HepG2 (cell line): ENCODE measurements at regions not wholly inside any gene's neighbourhood (a gene's known extent, or its start where the extent isn't known, plus 50 kb on each side); places are given as distances from the start of the nearest gene placed in this dataset.

ENCODE experiments used
- ATAC-seq: fragments of 200-7000 bp; cut with Tn5 transposase; 3 replicates; pipeline ENCODE4 v1.9.1; 2020; ENCODE audit warnings: mild to moderate bottlenecking, moderate library complexity
- BruUV-seq: library from RNA; stranded (reverse); fragments of 400-500 nt; replicated peaks from 2 replicates; lab custom pipeline; 2021; lab: Mats Ljungman, UMichigan
- CTCF ChIA-PET: fragments of 300-600 bp; formaldehyde crosslinking; extraction: SDS; loops from one replicate; lab custom pipeline; 2021; ENCODE audit warnings: low total read pairs, inconsistent platforms, low intra/inter-chr PET ratio; lab: Yijun Ruan, JAX
- POLR2A ChIA-PET: fragments of 350-600 bp; sonication (Branson Sonifier 250); formaldehyde crosslinking; loops from one replicate; lab custom pipeline; 2020; ENCODE audit warnings: antibody characterized with exemption, inconsistent platforms; lab: Yijun Ruan, JAX
- DNase-seq: peaks from one replicate; pipeline ENCODE4 v3.0.0-alpha.2; 2015; ENCODE audit warnings: low spot score
- FAIRE-seq: peaks from 3 replicates; lab custom pipeline; 2011; peaks lifted over from hg19 to GRCh38; lab: Jason Lieb, UNC
- H2AFZ ChIP-seq: one replicate; pipeline ENCODE4 v1.6.1; 2011; ENCODE audit warnings: low read length, inconsistent platforms
- H3K27ac ChIP-seq: fragments of 300-600 bp; 3 replicates; pipeline ENCODE4 v1.8.0; 2011; ENCODE audit warnings: mixed run types, mild to moderate bottlenecking, mixed read lengths, low read length, inconsistent platforms; ENCODE audit not compliant: insufficient read depth; ENCODE audit errors: extremely low read length
- H3K27me3 ChIP-seq, 2 experiments: fragments of 200-600 bp in 1 of 2; 2 replicates in 1 of 2; 3 replicates in 1 of 2; pipeline versions ENCODE4 v1.6.0 to v1.8.0; 2011; ENCODE audit warnings: low read length in 2 of 2, mild to moderate bottlenecking in 2 of 2, moderate library complexity in 2 of 2, inconsistent platforms in 1 of 2; ENCODE audit not compliant: insufficient read depth in 2 of 2, control insufficient read depth in 1 of 2
- H3K36me3 ChIP-seq, 2 experiments: fragments of 200-600 bp in 1 of 2; replicated peaks in 1 of 2; 2 replicates in 1 of 2; 3 replicates in 1 of 2; pipeline versions ENCODE4 v1.5.1 to v1.8.0; 2011; ENCODE audit warnings: low read length in 2 of 2, inconsistent platforms in 1 of 2; ENCODE audit not compliant: insufficient read depth in 2 of 2, control insufficient read depth in 1 of 2
- H3K4me1 ChIP-seq: 2 replicates; pipeline ENCODE4 v1.5.1; 2012; ENCODE audit warnings: low read length, inconsistent platforms; ENCODE audit not compliant: insufficient read depth
- H3K4me2 ChIP-seq: 2 replicates; pipeline ENCODE4 v1.6.0; 2011; ENCODE audit warnings: low read depth, low read length, inconsistent platforms
- H3K4me3 ChIP-seq, 3 experiments: fragments of 200-600 bp in 1 of 3; sonication (generic), shearing (Covaris generic) in 1 of 3; replicated peaks in 1 of 3; 2 replicates each; pipeline ENCODE4 v1.5.1; 2011 to 2016; ENCODE audit warnings: low read length in 3 of 3, inconsistent platforms in 2 of 3, low read depth in 2 of 3, mild to moderate bottlenecking in 2 of 3, control low read depth in 1 of 3, mixed read lengths in 1 of 3; ENCODE audit not compliant: insufficient read depth in 1 of 3
- H3K79me2 ChIP-seq: one replicate; pipeline ENCODE4 v1.6.1; 2011; ENCODE audit warnings: low read length, inconsistent platforms; ENCODE audit not compliant: insufficient read depth
- H3K9ac ChIP-seq: 2 replicates; pipeline ENCODE4 v1.6.0; 2011; ENCODE audit warnings: mild to moderate bottlenecking, low read depth, low read length, inconsistent platforms; ENCODE audit not compliant: insufficient read depth
- H3K9me3 ChIP-seq: 2 replicates; pipeline ENCODE4 v1.5.1; 2012; ENCODE audit warnings: mild to moderate bottlenecking, low read length
- H4K20me1 ChIP-seq: 2 replicates; pipeline ENCODE4 v1.6.0; 2011; ENCODE audit warnings: inconsistent platforms, mild to moderate bottlenecking, low read length, moderate library complexity; ENCODE audit not compliant: insufficient read depth
- CENPX ChIP-seq: sonication (generic); formaldehyde crosslinking; IDR thresholded peaks from 2 replicates; pipeline ENCODE4 v1.9.0; 2021; ENCODE audit warnings: mild to moderate bottlenecking, missing genetic modification reagents, moderate library complexity
- ELF4 ChIP-seq: sonication (generic); formaldehyde crosslinking; IDR thresholded peaks from 2 replicates; pipeline ENCODE4 v1.5.0; 2020; ENCODE audit warnings: missing genetic modification reagents, mild to moderate bottlenecking, moderate library complexity, borderline replicate concordance
- HNF4A ChIP-seq: sonication (generic); formaldehyde crosslinking; IDR thresholded peaks from 2 replicates; pipeline ENCODE4 v1.4.0; 2020; ENCODE audit warnings: missing genetic modification reagents
- SMYD3 ChIP-seq: sonication (generic); formaldehyde crosslinking; IDR thresholded peaks from 2 replicates; pipeline ENCODE4 v1.8.1; 2023; ENCODE audit warnings: mild to moderate bottlenecking, missing genetic modification reagents
- THAP7 ChIP-seq: sonication (generic); formaldehyde crosslinking; IDR thresholded peaks from 2 replicates; pipeline ENCODE4 v1.8.1; 2023; ENCODE audit warnings: mild to moderate bottlenecking, missing genetic modification reagents
- ZKSCAN8 ChIP-seq: IDR thresholded peaks from 2 replicates; pipeline ENCODE4 v1.6.1; 2016; ENCODE audit warnings: borderline replicate concordance, missing genetic modification reagents, missing compliant biosample characterization
- ZNF142 ChIP-seq: sonication (generic); formaldehyde crosslinking; IDR thresholded peaks from 2 replicates; pipeline ENCODE4 v1.4.0; 2020; ENCODE audit warnings: missing genetic modification reagents
- ZNF737 ChIP-seq: sonication (generic); formaldehyde crosslinking; IDR thresholded peaks from 2 replicates; pipeline ENCODE4 v1.5.0; 2020; ENCODE audit warnings: missing genetic modification reagents, mild to moderate bottlenecking, borderline replicate concordance
- WGBS: methylation state at CpG from one replicate; pipeline ENCODE4 v1.1.6; 2017; ENCODE audit warnings: low lambda C conversion rate; 5-methylcytosine and 5-hydroxymethylcytosine counted together
- in situ Hi-C: cut with HindIII; loops from 2 replicates; pipeline ENCODE4 v1.10.0; 2017; ENCODE audit warnings: low pct_unique_long_range_greater_than_20kb; ENCODE audit not compliant: extremely low pct_ligation_motif_present
- intact Hi-C: fragments of 100-400 bp; cut with micrococcal nuclease; formaldehyde crosslinking; loops from one replicate; pipeline ENCODE4 v1.10.0; 2022; ENCODE audit not compliant: unreplicated experiment

- ATAC-seq = no peak
- in situ Hi-C loops = no loop called here
- CTCF ChIA-PET = no interaction called here
- Histone ChIP-seq H3K4me3 (no peak overlapping the region), H3K9me3 (no peaks in the 10 kb centered on the region), H3K27me3 (peaks cover 4 to 47% of the 10 kb centered on the region in 2 experiments; a peak in 3 of 5 replicates), H3K4me2 (no peak overlapping the region), H3K36me3 (no peaks in the 10 kb centered on the region), H3K79me2 (no peaks in the 10 kb centered on the region), H3K27ac (no peak overlapping the region), H4K20me1 (no peaks in the 10 kb centered on the region), H3K4me1 (peaks cover 12% of the 10 kb centered on the region), H2AFZ (no peak overlapping the region), H3K9ac (no peak overlapping the region)
- intact Hi-C loops = no loop called here
- TF ChIP-seq CENPX (CRISPR knock-in tag) (no peak), ZNF737 (CRISPR knock-in tag) (no peak), HNF4A (no peak), ZNF142 (no peak), SMYD3 (CRISPR knock-in tag) (no peak), ELF4 (CRISPR knock-in tag) (no peak), ZKSCAN8 (CRISPR knock-in tag) (no peak), THAP7 (CRISPR knock-in tag) (no peak)
- FAIRE-seq = no peak
- BruUV-seq = no TSS peak
- WGBS = 28% methylated on average over 8 of the region's 8 CpGs
- no peak for DNase-seq
- POLR2A ChIA-PET = no interaction called here
Observed at GRCh38 chr2:41970988-41971660, 76.7 kb upstream of the PKDCC start.
